Right lung (tissue), 2 donors: ENCODE measurements at regions not wholly inside any gene's neighbourhood (a gene's known extent, or its start where the extent isn't known, plus 50 kb on each side); places are given as distances from the start of the nearest gene placed in this dataset.

ENCODE experiments used
- DNase-seq, 2 donors: peaks; one replicate each; pipeline ENCODE4 v3.0.0-alpha.2; 2013

DNA sequence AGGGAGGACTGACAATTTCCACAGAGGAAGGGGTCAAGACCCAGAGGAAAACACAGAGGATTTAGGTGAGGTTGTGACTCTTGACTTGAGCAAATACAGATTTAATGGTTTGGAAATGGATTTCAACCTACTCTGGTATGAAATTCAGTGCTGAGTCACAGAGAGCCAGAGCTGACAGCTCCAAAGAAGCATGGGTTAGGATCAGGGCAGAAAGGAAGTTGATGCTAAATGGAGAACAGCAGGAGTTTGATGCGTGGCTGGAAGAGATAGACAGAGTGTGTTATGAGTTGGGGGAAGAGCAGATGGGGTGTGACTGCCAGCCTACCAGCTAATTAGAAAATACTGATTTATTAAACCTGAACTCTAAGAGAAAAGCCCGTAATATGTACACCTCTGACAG lies 272.6 kb downstream of the FOXG1 start:
- no peak for DNase-seq

DNA sequence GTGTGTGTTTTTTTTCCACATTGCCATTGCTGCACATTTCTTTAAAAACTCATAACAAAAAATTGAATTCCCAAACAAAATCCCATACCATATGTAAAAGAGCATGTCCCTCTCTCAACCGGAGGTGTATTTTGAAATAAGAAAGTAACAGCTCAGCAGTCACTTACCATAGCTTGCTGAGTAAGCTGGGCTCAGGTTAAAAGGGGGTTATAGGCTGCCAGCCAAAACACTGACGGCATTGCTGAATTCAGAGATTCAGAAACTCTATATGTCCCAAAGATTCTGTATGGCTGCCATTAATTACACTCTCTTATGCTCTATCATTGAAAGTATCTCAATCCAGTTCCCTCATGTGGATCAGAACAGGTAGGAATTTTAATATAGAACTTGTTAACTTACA lies 276.0 kb downstream of the FOXG1 start:
- no peak for DNase-seq

DNA sequence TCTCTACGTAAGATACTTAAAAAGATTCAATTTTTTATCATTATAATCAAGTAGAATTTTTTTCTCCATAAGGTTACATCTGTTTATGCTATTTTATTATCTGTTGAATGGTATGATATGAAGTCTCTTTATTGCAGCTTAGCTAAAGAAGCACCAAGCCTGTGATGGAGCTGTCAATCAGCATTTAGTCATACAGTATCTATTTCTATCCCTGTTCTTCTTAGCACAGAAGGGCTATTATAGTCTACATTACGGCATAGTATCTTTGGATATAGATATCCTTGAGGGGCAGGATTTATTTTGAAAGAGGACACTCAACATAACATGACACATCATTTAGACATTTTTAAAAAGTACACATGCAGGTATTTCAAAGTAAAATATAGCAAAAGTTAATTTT lies 277.1 kb downstream of the FOXG1 start:
- no peak for DNase-seq

DNA sequence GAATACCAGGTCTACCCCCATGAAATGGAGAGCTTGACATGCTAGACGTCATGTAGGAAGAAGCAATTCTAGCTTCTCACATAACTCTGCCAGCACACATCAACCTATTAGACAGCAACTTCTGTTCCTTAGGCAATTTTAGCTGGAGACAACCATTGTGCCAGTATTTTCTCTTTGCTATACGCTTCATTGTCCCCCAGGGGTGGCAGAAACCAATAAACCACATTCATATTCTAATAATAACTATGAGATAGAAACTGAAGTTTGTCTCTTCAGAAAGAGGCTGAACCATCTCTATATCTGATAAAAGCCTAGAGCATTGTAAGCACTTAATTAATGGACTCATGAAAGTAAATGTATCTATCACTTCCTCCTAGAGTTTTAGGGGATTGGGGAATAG lies 278.6 kb downstream of the FOXG1 start:
- no peak for DNase-seq

DNA sequence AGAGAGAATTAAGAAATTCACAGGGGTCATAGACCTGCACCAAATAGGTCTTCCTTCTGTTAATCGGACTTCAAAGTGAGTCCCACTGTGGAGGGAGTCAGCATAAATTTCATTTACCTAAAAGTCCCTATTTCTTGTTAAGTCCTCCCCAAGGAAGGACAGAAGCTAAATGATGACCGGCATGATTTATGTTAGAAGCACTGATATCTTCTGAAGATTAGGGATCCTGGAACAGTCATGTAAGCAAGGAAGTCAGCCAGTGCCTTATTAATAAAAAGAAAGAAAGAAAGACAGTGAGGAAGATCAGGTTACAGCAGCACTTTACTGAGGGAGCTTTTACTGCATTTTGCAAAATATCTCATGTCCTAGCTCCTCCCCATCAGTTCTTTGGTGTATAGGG lies 287.5 kb downstream of the FOXG1 start:
- no peak for DNase-seq

DNA sequence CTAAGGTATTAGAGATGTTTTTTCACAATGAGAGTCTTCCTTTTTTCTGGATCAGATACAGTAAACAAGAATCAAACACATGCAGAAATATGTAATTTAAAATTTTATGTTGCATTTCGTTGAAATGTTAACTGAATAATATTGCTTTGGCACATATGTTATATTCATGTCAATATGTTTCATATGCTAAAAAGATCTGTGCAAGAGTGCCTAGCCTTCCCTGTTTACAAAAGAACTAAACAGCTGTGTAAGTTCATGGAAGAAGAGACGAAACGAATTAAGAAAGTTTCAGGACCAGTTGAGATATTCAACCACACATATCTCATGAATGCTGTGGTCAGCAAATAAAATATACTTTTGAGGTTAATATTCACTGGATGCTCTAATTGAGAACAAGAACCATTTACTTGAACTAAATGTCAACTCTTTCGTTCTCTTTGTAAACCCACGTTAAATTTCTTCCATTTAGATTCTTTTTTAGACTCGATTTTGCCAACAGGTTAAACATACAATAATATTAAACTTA lies 289.5 kb downstream of the FOXG1 start:
- no peak for DNase-seq

DNA sequence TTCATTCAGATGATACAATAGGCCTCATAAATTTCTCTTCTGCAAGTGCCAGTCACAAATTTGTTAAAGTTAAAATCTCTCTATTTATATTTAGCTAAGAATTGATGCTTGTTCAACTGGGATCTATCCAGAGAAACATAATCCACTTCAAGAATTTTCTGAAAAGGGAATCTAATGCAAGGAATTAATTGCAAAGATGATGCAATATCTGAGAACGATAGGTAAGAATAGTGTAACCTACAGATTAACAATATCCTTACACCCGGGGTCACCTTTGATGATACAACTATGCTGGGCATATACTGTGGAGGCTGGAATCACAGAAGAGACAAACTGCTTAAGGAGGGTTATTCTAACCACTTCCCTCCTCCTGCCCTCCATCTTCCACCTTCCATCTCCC lies 295.1 kb downstream of the FOXG1 start:
- DNase-seq = no peak

DNA sequence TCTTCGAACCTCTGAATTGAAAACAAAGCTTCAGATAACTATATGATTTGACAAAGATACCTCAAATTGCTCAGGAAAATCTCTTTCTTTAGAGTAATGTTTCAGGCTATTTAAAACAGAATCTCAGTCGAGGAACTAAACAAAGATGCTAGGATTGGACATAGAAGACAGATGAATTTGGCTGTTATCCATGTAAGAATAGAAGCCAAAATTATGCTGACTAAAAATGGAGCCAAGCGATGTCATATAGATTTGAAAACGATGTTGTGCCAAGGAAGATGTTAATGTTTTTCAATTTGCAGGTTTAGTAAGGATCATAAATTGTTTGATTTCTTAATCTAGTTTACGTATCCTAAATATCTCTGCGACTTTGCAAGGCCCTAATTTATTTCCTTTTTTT lies 295.9 kb downstream of the FOXG1 start:
- no peak for DNase-seq

DNA sequence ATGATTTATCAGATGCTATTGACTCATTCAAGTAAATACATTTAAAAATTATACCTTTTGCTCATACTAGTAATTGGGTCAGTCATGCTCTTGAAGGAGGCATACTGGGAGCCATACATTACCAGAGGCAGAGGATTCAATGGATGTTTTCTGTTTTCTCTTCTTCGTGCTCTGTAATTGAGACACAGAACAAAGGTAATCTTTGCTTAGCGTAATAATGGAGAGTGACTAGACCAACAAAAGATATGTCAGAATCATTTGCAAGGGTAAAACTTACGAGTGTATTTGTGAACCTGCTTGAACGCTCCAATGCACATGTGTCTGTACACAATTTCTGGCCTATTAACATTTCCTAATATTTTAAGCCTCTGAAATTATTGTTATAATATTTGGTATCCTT lies 296.4 kb downstream of the FOXG1 start:
- no peak for DNase-seq

DNA sequence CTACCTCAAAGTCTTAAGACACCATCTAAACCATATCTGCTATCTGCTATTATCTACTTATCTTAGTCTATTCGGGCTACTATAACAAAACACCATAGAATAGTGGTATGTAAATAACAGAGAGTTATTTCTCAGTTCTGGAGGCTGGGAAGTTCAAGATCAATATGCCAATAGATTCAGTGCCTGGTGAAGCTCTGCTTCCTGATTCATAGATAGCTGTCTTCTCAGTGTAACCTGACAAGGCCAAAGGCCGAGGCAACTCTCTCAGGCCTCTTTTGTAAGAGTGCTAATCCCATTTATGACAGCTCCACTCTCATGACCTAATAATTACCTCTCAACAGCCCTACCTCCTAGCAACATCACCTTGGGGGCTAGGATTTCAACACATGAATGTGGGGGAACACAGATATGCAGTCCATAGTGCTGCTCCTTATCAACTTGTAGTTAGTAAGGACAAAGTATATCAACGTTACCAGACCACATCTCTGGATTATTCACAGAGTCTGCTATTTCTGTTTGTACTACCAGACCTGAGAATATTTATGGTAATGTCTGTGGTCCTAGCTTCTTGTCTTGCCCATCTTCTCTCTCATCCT lies 297.8 kb downstream of the FOXG1 start:
- DNase-seq = no peak

DNA sequence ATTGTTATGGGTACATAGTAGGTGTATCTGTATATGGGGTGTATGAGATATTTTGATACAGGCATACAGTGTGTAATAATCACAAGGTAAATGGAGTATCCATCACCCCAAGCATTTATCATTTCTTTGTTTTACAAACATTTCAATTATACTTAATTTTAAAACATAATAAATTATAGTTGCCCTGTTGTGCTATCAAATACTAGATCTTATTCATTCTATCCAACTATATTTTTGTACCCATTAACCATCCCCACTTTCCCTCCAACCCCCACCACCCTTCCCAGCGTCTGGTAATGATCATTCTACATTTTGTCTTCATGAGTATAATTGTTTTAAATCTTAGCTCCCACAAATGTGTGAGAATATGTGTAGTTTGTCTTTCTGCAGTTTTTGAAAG lies 302.6 kb downstream of the FOXG1 start:
- no peak for DNase-seq

DNA sequence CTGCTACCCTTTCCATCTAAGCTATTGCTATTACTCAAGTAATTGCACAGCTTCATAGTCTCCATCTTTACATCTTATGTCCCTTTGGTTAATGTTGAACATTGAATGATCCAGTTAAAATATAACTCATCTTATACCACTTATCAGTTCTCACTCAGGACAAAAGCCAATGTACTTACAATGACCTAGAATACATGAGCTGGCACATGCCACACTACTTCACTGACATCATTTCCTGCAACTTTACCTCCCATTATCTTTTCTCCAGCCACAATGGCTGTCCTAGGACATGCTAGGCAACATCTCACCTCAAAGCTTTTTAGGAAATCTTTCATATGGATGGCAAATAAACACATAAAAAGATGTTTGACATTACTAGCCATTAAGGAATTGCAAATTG lies 309.2 kb downstream of the FOXG1 start:
- no peak for DNase-seq

DNA sequence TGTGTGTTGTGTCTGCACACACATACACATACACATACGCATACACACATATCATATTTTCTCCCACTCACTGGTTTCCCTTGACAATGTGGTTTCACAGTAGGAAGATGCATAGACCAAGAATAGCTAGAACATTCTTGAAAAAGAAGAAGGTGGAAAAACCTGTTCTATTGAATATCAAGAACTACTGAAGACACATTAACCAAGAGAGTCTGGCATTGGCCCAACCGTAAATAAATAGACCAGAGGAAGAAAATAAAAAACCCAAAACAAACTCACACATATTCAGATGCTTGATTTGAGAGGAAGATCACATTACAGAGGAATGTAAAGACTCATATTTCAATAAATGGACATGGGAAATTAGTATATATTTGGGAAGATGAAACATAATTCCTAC lies 311.3 kb downstream of the FOXG1 start:
- DNase-seq = no peak

DNA sequence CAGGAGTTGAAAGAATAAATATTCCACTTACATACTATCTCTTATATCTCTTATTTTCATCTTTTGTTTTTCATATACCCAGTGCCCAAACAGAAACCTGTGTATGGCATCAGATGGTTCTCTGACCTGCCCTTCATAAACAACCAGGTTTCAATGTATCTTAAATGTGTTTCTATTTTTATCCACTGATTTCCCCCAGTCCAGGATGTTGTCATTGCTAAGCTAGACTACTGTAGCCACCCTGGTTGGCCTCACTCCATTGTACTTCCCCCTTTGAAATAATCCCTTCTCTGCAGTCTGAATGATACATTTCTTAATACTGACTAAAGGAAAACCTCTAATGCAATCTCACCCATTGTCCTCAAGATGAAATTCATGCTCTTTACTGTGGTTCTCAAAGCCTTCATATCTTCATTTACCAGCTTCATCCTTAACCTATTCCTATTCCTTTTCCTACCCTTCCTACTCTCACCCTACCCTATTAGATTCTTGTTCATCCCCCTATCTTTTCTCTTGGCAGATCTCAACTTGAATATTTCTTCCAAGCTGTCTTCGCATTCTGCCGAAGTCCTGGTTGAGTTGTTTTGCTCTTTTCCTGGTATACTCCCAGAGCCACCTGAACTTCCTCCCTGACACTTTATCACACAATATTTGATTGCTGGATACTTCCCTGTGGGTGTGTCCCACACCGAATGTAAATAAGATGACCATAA lies 312.4 kb downstream of the FOXG1 start:
- DNase-seq = no peak

DNA sequence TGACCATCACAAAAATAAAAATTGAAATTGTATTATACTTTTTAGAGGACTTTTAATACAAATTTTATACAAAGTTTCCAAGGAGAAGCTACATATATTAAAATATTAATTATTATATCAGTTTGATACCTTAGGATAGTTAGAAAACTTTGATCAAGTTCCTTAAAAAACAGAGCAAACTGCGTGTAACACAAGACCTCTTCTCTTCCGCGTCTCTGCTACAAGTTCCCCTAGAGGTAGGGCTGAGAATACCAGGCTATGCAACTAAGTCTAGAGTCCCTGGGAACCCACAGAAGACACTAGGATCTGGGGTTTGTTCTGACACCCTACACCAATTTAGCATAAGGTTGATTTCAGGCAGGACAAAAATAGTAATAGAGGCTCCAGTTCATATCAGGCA lies 319.0 kb downstream of the FOXG1 start:
- no peak for DNase-seq

DNA sequence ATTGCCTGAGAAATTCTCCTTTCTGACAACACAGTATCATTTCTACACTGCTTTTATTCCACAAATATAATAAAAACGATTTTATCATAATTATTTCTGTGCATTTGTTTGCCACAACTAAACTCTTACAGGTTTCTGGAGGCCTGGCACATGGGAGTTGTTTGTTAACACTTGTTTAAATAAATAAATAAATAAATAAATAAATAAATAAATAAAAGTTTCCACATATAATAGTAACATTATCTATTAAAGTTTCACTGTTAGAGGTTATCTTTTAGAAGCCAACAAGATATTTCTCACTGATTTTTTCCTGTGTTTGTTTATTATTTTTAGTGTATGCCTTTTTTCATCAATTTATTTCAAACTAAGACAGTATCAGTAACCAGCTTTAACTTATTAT lies 323.3 kb downstream of the FOXG1 start:
- no peak for DNase-seq

DNA sequence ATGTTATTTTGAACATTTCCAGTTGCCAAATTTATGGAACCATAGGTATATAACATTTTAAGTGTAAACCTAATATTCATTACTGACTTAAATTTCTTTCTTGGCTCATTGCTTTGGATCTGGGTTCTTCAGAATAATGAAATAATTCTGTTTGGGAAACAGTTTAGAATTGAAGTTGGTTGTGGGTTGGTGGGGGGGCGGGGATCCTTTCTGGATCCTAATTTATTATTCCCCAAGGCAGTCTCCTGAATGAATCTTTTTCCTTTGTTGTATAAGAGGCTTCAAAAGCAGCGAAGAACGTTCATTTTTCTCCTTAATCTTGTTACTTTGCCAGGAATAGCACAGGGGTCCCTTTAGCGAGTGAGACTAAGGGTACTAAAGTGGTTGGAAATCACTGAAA lies 325.5 kb downstream of the FOXG1 start:
- DNase-seq = no peak

DNA sequence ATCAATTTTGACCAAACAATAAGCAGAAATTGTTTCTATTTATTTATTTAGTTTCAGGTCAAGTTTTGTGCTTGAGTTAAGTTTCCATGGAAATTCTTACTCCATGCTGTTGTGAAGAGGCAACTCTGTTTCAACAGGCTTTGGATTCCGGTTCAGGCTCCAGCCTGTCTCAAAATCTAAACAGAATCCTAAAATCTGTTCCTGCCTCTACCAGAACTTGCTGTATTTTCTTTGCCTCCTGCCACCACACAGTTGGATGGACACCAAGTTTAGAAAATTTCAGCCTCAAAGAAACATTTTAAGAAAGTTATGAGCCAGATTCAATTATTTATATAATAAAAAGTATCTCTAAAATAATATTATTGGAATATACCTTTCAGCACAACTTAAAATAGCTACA lies 330.9 kb downstream of the FOXG1 start:
- no peak for DNase-seq

DNA sequence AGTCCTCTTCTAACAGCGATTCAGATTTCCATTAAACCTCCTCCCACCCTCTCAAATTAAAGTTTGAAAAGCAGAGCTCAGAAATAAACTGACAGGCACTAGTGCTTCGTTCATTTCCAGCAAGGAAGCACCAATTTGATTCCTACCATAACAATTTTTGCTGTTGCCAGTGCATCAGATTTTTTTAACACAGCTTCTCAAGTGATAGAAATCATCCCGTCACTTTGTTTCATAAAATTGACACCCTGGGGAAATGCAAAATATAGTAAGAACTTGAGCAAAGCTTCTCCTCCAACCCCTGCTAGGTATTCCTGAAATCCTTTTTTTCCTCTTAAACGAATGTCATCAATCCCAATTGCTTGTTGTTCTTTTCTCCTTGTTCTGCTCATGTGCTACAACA lies 332.1 kb downstream of the FOXG1 start:
- DNase-seq = no peak

DNA sequence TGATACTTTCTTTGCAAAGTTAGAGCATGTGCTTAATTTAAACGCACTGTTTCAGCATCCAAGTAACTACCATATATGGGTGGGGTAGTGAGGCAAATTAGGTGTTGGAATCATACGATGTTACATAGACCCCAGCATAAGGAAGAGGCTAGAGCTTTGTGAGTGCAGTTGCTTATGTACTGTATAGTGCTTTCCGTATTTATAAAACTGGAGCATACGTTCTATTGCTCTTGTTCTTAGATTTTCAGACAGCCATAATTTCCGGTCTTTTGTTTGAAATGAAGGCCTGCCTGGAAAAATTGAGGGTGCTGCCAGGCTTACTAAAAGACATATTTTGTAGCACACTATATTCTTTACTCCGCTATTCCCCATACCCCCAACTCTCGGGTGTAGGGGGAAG lies 335.7 kb downstream of the FOXG1 start:
- DNase-seq = no peak

DNA sequence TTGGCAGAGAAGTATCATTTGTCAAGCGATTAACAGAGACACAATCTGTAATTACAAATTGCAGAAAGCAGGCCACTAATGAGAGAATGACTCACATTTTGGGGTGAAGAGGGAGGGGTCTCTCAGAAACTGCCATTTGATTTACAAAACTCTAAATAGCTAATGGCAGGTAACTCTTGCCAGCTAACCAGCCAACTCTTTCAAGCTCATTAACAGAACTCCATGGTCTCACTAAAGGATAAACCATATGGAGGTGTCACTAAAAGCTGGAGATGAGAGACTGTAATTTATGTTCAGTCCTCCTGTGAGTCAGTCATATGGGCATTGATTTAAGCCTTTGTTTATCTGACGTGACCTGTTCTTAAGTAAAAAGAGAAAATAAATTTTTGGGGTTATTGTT lies 336.4 kb downstream of the FOXG1 start:
- DNase-seq = no peak

DNA sequence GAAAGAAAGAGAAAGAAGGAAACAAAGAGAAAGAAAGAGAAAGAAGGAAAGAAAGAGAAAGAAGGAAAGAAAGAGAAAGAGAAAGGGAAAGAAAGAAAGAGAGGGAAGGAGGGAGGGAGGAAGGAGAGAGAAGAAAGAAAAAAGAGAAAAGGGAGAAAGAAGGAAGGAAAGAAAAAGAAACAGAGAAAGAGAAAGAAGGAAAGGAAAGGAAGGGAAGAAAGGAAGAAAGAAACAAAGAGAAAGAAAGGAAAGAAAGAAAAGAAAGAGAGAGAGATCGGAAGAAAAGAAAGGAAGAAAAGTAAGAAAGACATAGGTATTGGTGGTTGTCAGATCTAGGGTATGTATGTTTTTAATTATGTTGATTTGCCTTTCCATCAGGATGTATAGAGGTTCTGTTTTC lies 342.3 kb downstream of the FOXG1 start:
- no peak for DNase-seq

DNA sequence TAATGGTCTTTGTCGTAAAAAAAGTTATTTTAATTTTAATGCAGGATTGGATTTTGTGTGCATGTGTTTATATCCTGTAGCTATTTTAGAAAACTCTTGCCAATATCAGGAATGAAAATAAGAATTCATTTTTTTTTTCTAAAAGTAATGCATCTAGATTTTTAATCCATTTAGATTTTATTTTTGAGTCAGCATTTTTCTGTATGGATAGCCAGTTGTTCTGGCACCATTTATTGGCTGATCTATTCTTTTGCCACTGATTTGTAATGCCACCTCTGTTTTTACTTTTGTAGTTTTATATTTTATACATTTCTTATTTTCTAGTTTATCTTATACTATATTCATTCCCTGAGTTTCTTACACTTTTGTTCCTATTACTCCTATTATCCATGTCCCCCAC lies 343.0 kb downstream of the FOXG1 start:
- DNase-seq = no peak

DNA sequence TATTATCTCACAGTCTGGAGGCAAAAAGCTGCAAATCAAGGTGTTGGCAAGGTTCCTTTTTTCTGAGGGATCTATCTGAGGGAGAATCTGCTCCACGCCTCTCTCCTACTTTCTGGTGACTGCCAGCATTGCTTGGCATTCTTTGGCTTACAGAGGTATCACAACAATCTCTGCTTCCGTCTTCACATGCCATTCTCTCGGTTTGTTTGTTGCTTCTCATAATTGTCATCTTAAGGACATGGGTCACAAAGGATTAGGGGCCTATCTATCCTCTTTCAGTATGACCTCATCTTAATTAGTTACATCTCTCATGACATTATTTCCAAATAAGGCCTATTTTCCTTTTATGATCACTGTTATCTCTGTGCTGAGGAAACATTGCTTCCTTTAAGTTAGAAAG lies 345.0 kb downstream of the FOXG1 start:
- DNase-seq = no peak
